PC-3 (cell line): ENCODE measurements at regions not wholly inside any gene's neighbourhood (a gene's known extent, or its start where the extent isn't known, plus 50 kb on each side); places are given as distances from the start of the nearest gene placed in this dataset.

Source experiments
- ATAC-seq: fragments of 200-7000 bp; cut with Tn5 transposase; 2 replicates; pipeline ENCODE4 v1.9.1; 2020; ENCODE audit warnings: mild to moderate bottlenecking, moderate library complexity
- BruUV-seq: library from RNA; stranded (reverse); fragments of 400-500 nt; replicated peaks from 2 replicates; lab custom pipeline; 2021; lab: Mats Ljungman, UMichigan
- CTCF ChIA-PET: fragments of 300-600 bp; sonication (Branson Sonifier 250); formaldehyde crosslinking; loops from one replicate; lab custom pipeline; 2022; ENCODE audit warnings: antibody characterized with exemption; lab: Charles Lee
- POLR2A ChIA-PET: fragments of 300-600 bp; sonication (Branson Sonifier 250); formaldehyde crosslinking; loops from one replicate; lab custom pipeline; 2022; ENCODE audit warnings: antibody characterized with exemption; ENCODE audit not compliant: unreplicated experiment; lab: Charles Lee
- DNase-seq: peaks from one replicate; pipeline ENCODE4 v3.0.0-alpha.2; 2015
- H2AFZ ChIP-seq: fragments of 300-600 bp; sonication (generic); 2 replicates; pipeline ENCODE4 v1.6.0; 2016; ENCODE audit warnings: antibody characterized with exemption, low read length
- H3F3A ChIP-seq: fragments of 300-600 bp; sonication (generic); one replicate; pipeline ENCODE4 v1.6.0; 2017; ENCODE audit warnings: antibody characterized with exemption, low read length, control low read depth, mild to moderate bottlenecking; ENCODE audit not compliant: unreplicated experiment
- H3K27ac ChIP-seq: fragments of 300-600 bp; sonication (generic); 2 replicates; pipeline ENCODE4 v1.5.1; 2016; ENCODE audit warnings: mild to moderate bottlenecking, low read length
- H3K27me3 ChIP-seq: fragments of 300-600 bp; sonication (generic); 2 replicates; pipeline ENCODE4 v1.6.1; 2016; ENCODE audit warnings: low read length, mixed read lengths
- H3K36me3 ChIP-seq: fragments of 300-600 bp; sonication (generic); 2 replicates; pipeline ENCODE4 v1.6.1; 2016; ENCODE audit warnings: low read depth, mixed run types, low read length, mixed read lengths
- H3K4me1 ChIP-seq: fragments of 300-600 bp; sonication (generic); 2 replicates; pipeline ENCODE4 v1.5.1; 2016; ENCODE audit warnings: low read length; ENCODE audit not compliant: insufficient read depth
- H3K4me2 ChIP-seq: fragments of 300-600 bp; sonication (generic); 2 replicates; pipeline ENCODE4 v1.6.0; 2016; ENCODE audit warnings: low read length
- H3K4me3 ChIP-seq: fragments of 300-600 bp; sonication (generic); 2 replicates; pipeline ENCODE4 v1.5.1; 2016; ENCODE audit warnings: mild to moderate bottlenecking, low read length, mixed read lengths
- H3K79me2 ChIP-seq: fragments of 300-600 bp; sonication (generic); 2 replicates; pipeline ENCODE4 v1.6.1; 2017; ENCODE audit warnings: low read length, mixed read lengths
- H3K9ac ChIP-seq: fragments of 300-600 bp; sonication (generic); 2 replicates; pipeline ENCODE4 v1.6.0; 2016; ENCODE audit warnings: mild to moderate bottlenecking, low read length
- H3K9me2 ChIP-seq: fragments of 300-600 bp; sonication (generic); replicated peaks from 2 replicates; pipeline ENCODE4 v1.6.1; 2016; ENCODE audit warnings: mixed run types, low read length, mixed read lengths
- H3K9me3 ChIP-seq: fragments of 300-600 bp; sonication (generic); 2 replicates; pipeline ENCODE4 v1.6.1; 2016; ENCODE audit warnings: low read length, mixed read lengths
- H4K20me1 ChIP-seq: fragments of 300-600 bp; sonication (generic); 2 replicates; pipeline ENCODE4 v1.6.1; 2016; ENCODE audit warnings: low read length, mixed read lengths
- EZH2 ChIP-seq: fragments of 300-600 bp; sonication (generic); IDR thresholded peaks from one replicate; pipeline ENCODE4 v1.6.1; 2017; ENCODE audit warnings: antibody characterized with exemption, mild to moderate bottlenecking, low read length; ENCODE audit not compliant: unreplicated experiment
- EZH2phosphoT487 ChIP-seq: fragments of 300-600 bp; sonication (generic); IDR thresholded peaks from 2 replicates; pipeline ENCODE4 v1.6.1; 2018; ENCODE audit warnings: mild to moderate bottlenecking, antibody characterized with exemption, low read length, borderline replicate concordance
- intact Hi-C: fragments of 100-400 bp; cut with micrococcal nuclease; formaldehyde crosslinking; loops from 2 replicates; pipeline ENCODE4 v1.9.0; 2023
- TF ChIP-seq, protein P1 (sequence below): fragments of 300-600 bp; sonication (generic); conservative IDR thresholded peaks from 2 replicates; pipeline ENCODE4 v1.5.1; 2017; ENCODE audit warnings: antibody characterized with exemption, low read depth, mild to moderate bottlenecking, low read length

DNA sequence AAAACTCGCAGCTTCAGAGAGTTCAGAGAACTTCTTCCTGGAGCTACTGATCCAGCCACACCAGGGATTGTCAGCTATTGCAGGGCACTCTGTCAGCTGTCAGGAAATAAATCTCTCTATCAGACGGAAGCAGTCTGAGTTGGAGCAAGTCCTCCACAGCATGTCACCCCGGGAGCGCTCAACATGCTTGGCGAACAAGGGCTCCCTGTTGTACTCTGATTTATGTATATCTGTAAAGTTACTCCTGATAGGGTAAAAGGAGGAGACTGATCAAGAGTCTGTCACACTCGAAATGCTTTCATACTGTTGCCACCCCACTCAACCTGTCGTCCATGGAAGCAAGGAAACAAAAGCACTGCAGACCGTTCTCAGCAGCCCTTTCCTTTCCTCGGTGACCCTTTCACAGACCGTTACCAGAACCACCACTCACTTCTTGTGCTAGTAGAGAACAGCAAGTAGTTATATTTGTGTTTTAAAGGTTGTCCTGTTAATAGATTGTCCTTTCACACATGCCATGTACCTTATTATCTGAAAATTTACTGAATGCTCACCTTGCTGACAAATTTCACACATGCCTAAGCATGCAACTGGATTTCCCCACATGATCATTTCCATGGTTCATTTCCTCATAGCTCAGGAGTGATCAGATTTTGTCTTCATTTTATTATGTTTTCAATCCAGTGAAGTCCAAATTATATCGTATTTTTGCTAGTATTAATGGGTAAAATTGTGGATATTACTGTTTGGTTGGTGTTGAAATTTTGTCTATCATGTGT lies 2108.9 kb upstream of the TENM3 start:
- ATAC-seq (no peak), DNase-seq (no peak)
- Histone ChIP-seq H3K27me3 (peaks cover 5% of the 10 kb centered on the region; the same call in 1 of the 2 replicates), H4K20me1 (no peaks in the 10 kb centered on the region), H3K4me2 (peak overlapping the region; percentile 49), H3K79me2 (no peaks in the 10 kb centered on the region), H3K4me1 (no peaks in the 10 kb centered on the region), H3K27ac (no peak overlapping the region), H3K4me3 (0 out of 2 replicates have a peak overlapping the region, but pooled peaks have one; percentile 18), H3K9me2 (no peaks in the 10 kb centered on the region), H3K9me3 (no peaks in the 10 kb centered on the region), H2AFZ (peak overlapping the region; percentile 42; the same call in 1 of the 2 replicates), H3F3A (no peaks in the 10 kb centered on the region), H3K36me3 (no peaks in the 10 kb centered on the region), H3K9ac (no peak overlapping the region)
- TF ChIP-seq, protein P1, sequence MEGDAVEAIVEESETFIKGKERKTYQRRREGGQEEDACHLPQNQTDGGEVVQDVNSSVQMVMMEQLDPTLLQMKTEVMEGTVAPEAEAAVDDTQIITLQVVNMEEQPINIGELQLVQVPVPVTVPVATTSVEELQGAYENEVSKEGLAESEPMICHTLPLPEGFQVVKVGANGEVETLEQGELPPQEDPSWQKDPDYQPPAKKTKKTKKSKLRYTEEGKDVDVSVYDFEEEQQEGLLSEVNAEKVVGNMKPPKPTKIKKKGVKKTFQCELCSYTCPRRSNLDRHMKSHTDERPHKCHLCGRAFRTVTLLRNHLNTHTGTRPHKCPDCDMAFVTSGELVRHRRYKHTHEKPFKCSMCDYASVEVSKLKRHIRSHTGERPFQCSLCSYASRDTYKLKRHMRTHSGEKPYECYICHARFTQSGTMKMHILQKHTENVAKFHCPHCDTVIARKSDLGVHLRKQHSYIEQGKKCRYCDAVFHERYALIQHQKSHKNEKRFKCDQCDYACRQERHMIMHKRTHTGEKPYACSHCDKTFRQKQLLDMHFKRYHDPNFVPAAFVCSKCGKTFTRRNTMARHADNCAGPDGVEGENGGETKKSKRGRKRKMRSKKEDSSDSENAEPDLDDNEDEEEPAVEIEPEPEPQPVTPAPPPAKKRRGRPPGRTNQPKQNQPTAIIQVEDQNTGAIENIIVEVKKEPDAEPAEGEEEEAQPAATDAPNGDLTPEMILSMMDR, result no peak
- TF ChIP-seq EZH2, result no peak
- TF ChIP-seq EZH2phosphoT487, result no peak
- POLR2A ChIA-PET, result no interaction called here
- CTCF ChIA-PET, result no interaction called here
- intact Hi-C loops, result no loop called here
- BruUV-seq, result no TSS peak

DNA sequence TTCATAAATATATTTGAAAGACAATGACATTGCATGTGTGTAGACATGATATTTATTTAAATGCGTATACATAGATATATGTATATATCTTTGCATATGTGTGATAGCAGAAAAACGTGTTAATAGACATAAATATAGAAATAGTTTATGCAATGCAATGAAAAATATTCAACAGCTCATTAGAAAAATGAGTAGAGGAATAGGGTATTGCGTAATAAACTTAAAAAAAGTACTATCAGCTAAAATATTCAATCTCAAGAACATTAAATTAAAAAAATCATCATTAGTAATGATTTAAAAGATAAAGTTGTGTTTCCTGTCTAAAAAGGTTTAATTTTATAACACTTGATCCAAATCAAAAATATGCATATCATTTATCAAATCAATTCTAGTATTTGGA lies 2101.5 kb upstream of the TENM3 start:
- no TSS peak for BruUV-seq
- ATAC-seq, result no peak
- Histone ChIP-seq H3K4me2 (no peak overlapping the region), H3K4me3 (no peak overlapping the region), H3K9me2 (no peaks in the 10 kb centered on the region), H3F3A (no peaks in the 10 kb centered on the region), H2AFZ (no peak overlapping the region), H3K27ac (no peak overlapping the region), H3K27me3 (no peaks in the 10 kb centered on the region), H3K4me1 (no peaks in the 10 kb centered on the region), H3K36me3 (no peaks in the 10 kb centered on the region), H4K20me1 (no peaks in the 10 kb centered on the region), H3K79me2 (no peaks in the 10 kb centered on the region), H3K9me3 (no peaks in the 10 kb centered on the region), H3K9ac (no peak overlapping the region)
- no peak for DNase-seq
- intact Hi-C loops, result no loop called here
- TF ChIP-seq, protein P1, result no peak
- TF ChIP-seq EZH2phosphoT487, result no peak
- no peak for TF ChIP-seq EZH2
- CTCF ChIA-PET, result no interaction called here
- POLR2A ChIA-PET, result no interaction called here

DNA sequence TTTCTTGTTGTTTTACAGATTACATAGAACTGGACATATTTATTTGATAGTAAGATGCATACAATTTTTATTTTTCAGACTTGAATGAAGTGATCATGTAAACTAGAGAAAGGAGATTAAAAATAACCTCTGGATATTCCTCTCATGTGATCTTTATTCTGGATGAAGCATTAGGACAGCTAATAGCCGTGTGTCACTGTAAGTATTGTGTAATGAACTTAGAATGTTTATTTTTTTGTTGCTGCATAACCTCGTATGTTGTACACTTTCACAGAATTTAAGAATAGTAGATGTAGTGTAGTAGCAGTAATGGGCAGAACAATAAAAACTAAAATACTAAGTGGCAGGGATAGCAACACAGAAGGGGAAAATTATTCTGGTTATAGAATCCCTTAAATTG lies 2094.5 kb upstream of the TENM3 start:
- DNase-seq (no peak), ATAC-seq (no peak)
- TF ChIP-seq EZH2 (no peak), EZH2phosphoT487 (no peak)
- TF ChIP-seq, protein P1, result no peak
- ChIA-PET POLR2A (no interaction called here), CTCF (no interaction called here)
- no peaks in the 10 kb centered on the region for H3K4me1 ChIP-seq
- H3F3A ChIP-seq, result no peaks in the 10 kb centered on the region
- H3K4me2 ChIP-seq, result no peak overlapping the region
- H3K9ac ChIP-seq, result no peak overlapping the region
- intact Hi-C loops, result loop anchor here (2.0 kb wide), 1 partner anchor 34 kb away; no protein-coding TSS in a partner anchor
- no peaks in the 10 kb centered on the region for H3K36me3 ChIP-seq
- H4K20me1 ChIP-seq, result no peaks in the 10 kb centered on the region
- BruUV-seq, result no TSS peak
- H3K79me2 ChIP-seq, result no peaks in the 10 kb centered on the region
- no peak overlapping the region for H3K4me3 ChIP-seq
- H3K9me3 ChIP-seq, result no peaks in the 10 kb centered on the region
- no peaks in the 10 kb centered on the region for H3K27me3 ChIP-seq
- H3K27ac ChIP-seq, result no peak overlapping the region
- no peak overlapping the region for H2AFZ ChIP-seq
- no peaks in the 10 kb centered on the region for H3K9me2 ChIP-seq
